AG10803 (cell line): ENCODE measurements at regions not wholly inside any gene's neighbourhood (a gene's known extent, or its start where the extent isn't known, plus 50 kb on each side); places are given as distances from the start of the nearest gene placed in this dataset.
"Not testable (repeated sequence)": the region's sequence is repeated elsewhere in the genome, so short reads cannot be mapped to it uniquely, and the experiment has no call there.

Experiments
- DNase-seq: peaks from one replicate; pipeline ENCODE4 v3.0.0; 2010; ENCODE audit warnings: low read depth
- H3K4me3 ChIP-seq: 2 replicates; pipeline ENCODE4 v1.5.1; 2011; ENCODE audit warnings: mild to moderate bottlenecking, low read length, control low read depth
- TF ChIP-seq, protein P1 (sequence below): conservative IDR thresholded peaks from 2 replicates; pipeline ENCODE4 v1.5.1; 2011; ENCODE audit warnings: mild to moderate bottlenecking, low read length, control low read depth, inconsistent platforms

DNA sequence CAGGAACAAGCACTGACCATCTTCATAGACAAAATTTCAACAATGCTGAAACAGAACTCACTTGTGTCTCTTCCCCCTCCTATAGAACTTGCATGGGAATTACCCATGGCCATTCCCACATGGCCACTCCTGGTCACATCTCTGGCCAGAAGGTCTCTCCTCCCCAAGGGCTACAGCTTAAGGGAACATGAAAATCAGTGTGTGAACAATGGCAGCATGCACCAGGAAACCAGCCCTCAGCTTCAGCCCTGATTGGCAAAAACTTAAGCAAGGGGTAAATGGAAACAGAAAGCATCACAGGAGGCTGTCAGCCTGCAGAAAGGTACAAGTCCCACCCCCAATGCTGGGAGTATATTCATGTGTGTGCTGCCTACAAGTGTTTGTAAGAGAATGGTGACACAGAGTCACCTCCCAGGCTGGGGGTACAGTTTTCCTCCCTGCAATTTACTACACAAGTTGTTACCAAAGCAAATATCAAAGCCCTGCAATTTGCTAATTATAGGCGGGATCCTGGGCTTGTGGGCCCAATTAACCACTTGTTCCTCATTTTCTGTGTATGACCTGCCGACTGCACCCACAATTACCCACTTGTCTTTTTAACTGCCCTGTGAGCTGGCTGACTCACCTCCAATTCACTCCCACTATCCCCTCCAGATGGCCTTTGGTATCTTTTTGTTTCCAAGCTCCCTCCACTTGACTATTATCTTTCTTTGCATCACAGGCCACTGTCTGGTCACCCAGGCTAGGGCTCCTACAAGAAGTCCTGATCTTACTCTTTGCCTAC, 84.4 kb upstream of the HES1 start:
- TF ChIP-seq, protein P1, sequence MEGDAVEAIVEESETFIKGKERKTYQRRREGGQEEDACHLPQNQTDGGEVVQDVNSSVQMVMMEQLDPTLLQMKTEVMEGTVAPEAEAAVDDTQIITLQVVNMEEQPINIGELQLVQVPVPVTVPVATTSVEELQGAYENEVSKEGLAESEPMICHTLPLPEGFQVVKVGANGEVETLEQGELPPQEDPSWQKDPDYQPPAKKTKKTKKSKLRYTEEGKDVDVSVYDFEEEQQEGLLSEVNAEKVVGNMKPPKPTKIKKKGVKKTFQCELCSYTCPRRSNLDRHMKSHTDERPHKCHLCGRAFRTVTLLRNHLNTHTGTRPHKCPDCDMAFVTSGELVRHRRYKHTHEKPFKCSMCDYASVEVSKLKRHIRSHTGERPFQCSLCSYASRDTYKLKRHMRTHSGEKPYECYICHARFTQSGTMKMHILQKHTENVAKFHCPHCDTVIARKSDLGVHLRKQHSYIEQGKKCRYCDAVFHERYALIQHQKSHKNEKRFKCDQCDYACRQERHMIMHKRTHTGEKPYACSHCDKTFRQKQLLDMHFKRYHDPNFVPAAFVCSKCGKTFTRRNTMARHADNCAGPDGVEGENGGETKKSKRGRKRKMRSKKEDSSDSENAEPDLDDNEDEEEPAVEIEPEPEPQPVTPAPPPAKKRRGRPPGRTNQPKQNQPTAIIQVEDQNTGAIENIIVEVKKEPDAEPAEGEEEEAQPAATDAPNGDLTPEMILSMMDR = no peak
- DNase-seq = no peak
- H3K4me3 ChIP-seq = no peak overlapping the region

DNA sequence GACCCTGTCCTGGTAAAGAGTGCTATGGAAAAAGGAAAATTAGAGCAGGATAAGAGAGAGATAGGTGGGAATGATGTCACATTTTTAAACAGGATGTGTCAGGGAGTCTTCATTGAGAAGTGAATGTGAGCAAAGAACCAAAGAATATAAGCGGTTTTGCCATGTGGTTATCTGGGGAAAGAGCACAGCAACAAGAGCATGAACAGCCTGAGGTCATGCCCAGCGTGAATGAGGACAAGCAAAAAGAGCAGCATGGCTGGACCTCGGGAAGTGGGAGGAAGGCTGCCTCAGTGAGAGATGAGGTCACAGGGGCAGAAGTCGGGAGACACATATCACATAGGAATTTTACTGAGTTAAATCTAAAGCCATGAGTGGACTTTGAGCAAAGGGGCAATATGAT, 82.8 kb upstream of the HES1 start:
- H3K4me3 ChIP-seq = no peak overlapping the region
- TF ChIP-seq, protein P1 = no peak
- no peak for DNase-seq

DNA sequence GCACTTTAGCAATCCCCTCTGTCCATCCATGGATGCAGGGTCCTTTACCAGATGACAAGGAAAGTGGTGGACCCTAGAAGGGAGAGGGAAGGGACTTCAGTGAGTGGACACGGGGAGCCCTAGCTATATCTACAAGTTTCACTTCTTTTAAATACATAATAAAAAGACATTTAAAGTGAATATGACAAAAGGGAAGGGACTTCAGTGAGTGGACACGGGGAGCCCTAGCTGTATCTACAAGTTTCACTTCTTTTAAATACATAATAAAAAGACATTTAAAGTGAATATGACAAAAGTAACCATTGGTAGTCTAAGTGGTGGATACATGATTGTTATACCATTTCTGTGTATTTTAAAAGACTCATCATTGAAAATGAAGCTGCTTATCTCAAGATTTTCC, 81.9 kb upstream of the HES1 start:
- no peak for DNase-seq
- TF ChIP-seq, protein P1 = no peak
- no peak overlapping the region for H3K4me3 ChIP-seq

DNA sequence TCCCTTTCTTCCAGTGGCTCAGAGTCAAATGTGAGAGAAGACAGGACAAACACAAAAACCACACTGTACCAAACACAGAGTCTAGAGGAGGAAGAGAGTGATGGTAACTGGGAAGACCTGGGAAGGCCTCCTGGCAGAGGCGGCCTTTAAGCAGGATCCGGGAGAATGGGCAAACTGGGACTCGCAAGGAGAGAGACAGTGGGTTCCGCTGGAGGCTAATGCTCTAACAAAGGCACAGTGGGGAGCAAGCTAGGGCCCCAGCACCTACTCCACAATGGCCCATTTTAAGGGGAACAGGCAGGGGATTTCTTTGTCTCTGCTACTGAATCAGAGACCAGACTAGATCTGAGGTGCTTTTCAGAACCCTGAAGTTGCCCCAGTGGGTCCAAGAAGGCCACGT, 81.4 kb upstream of the HES1 start:
- H3K4me3 ChIP-seq = no peak overlapping the region
- TF ChIP-seq, protein P1 = no peak
- DNase-seq = no peak

DNA sequence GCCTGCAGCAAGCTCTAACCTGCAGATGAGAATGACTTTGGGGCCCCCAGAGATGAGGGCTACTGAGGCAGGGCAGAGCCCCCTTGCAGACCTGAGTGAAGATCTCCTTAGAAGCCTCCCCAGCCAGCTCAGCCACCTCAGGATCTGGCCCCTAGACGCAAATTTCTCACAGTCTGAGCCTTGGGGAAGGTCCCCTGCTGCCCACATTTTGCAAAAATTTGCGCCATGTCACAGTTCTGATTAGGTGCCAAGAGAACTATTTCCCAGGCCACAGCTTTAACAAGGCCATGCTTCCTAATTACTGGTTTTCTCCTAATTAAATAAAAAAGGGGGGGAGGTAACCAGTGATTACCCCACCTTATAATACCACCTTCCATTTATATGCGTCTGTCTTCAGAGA, 81.0 kb upstream of the HES1 start:
- TF ChIP-seq, protein P1 = no peak
- no peak for DNase-seq
- no peak overlapping the region for H3K4me3 ChIP-seq

DNA sequence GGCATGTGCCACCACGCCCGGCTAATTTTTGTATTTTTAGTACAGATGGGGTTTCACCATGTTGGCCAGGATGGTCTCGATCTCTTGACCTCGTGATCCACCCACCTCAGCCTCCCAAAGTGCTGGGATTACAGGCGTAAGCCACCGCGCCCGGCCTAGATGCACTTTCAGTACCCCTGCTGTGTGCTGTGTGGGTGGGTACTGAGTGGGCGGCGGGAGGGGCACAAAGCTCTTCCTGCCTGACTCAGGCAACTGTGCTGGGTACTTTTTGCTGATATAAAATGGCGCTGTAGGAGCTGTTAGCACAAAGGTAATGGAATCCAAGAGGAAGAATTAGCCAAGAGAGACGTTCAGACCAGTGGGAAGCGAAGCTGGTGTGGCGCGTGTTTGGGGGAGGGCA, 79.6 kb upstream of the HES1 start:
- H3K4me3 ChIP-seq, DNase-seq: not testable (repeated sequence)

DNA sequence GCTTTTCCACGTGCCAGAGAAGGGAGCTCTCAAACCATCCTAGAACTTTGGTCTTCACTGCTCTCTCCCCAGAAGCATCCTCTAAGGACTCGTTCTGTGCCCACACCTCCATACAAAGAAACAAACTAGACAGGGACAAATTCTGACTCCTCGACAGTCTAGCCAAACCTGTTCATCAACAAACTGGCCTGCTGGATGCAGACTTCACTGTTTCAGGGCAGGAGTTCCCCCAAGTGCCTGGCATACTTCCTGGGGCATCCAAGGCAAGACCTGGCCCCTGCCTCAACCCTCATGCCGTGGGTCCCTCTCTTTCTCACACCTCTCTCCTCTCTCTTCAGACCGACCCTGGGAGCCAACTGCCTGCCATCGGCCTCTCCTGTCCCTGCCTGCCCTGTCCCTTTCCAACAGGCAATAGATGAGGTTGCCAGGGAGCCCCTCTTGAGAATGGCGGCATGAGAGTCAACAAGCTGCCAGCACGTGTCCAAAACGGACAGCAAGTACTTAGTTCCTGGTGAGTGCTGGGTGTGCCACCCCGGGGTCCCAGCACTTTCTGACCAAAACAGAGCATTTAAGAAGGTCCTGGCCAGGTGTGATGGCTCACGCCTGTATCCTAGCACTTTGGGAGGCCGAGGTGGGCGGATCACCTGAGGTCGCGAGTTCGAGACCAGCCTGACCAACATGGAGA, 79.1 kb upstream of the HES1 start:
- DNase-seq = no peak
- no peak overlapping the region for H3K4me3 ChIP-seq
- TF ChIP-seq, protein P1 = no peak
